Panc1 (cell line): ENCODE measurements at regions not wholly inside any gene's neighbourhood (a gene's known extent, or its start where the extent isn't known, plus 50 kb on each side); places are given as distances from the start of the nearest gene placed in this dataset.

ENCODE experiments used
- CTCF ChIP-seq: fragments of 450-650 bp; IDR thresholded peaks from 2 replicates; pipeline ENCODE4 v1.5.1; 2017; ENCODE audit warnings: mild to moderate bottlenecking
- POLR2AphosphoS5 ChIP-seq: IDR thresholded peaks from 2 replicates; pipeline ENCODE4 v1.6.1; 2012; ENCODE audit warnings: mild to moderate bottlenecking, low read depth, low read length, moderate library complexity
- REST ChIP-seq, 2 experiments: IDR thresholded peaks; 2 replicates each; pipeline ENCODE4 v1.6.1; 2011 to 2012; ENCODE audit warnings: low read depth in 2 of 2, control low read depth in 1 of 2, low read length in 1 of 2, mild to moderate bottlenecking in 1 of 2, moderate library complexity in 1 of 2; ENCODE audit not compliant: insufficient read depth in 1 of 2
- SIN3A ChIP-seq: IDR thresholded peaks from 2 replicates; pipeline ENCODE4 v1.6.1; 2012; ENCODE audit warnings: low read depth, mild to moderate bottlenecking, low read length, moderate library complexity, borderline replicate concordance; ENCODE audit not compliant: insufficient read depth
- TCF7L2 ChIP-seq: IDR thresholded peaks from 2 replicates; pipeline ENCODE4 v1.6.1; 2011; ENCODE audit warnings: mild to moderate bottlenecking, low read depth, low read length, inconsistent platforms

GRCh38 chr12:123043536-123044001 lies 63.1 kb downstream of the ARL6IP4 start:
- peak; percentile 87 for TF ChIP-seq CTCF
- no peak for TF ChIP-seq TCF7L2
- TF ChIP-seq POLR2AphosphoS5 = no peak
- TF ChIP-seq SIN3A = no peak
- TF ChIP-seq REST (IDR thresholded peaks at IDR 0.05; ENCODE audit: insufficient read depth in 1 of 2, low read depth in 2 of 2, low read length in 1 of 2) = no peak
